Activated CD4-positive, alpha-beta T cell treated with anti-CD3 and anti-CD28 coated beads, Interleukin-2, amount 10 ng/mL, durations not matched to agents 7 days and 5 days (primary cell): ENCODE measurements at regions not wholly inside any gene's neighbourhood (a gene's known extent, or its start where the extent isn't known, plus 50 kb on each side); places are given as distances from the start of the nearest gene placed in this dataset.
"Not testable (repeated sequence)": the region's sequence is repeated elsewhere in the genome, so short reads cannot be mapped to it uniquely, and the experiment has no call there.

Experiments used
- CTCF ChIA-PET: fragments of 350-600 bp; sonication (Branson Sonifier 250); formaldehyde crosslinking; loops from one replicate; lab custom pipeline; 2021; ENCODE audit warnings: antibody characterized with exemption; lab: Charles Lee
- POLR2A ChIA-PET: fragments of 350-600 bp; sonication (Branson Sonifier 250); formaldehyde crosslinking; loops from one replicate; lab custom pipeline; 2021; ENCODE audit warnings: antibody characterized with exemption; lab: Charles Lee
- DNase-seq: peaks from one replicate; pipeline ENCODE4 v3.0.0-alpha.2; 2020
- H3K27ac Mint-ChIP-seq: one replicate; pipeline ENCODE4 v1.8.0; 2021; ENCODE audit warnings: mild to moderate bottlenecking, moderate library complexity, mixed read lengths
- H3K27me3 Mint-ChIP-seq: one replicate; pipeline ENCODE4 v1.8.0; 2021; ENCODE audit warnings: mixed read lengths
- H3K36me3 Mint-ChIP-seq: one replicate; pipeline ENCODE4 v1.8.0; 2021; ENCODE audit warnings: low read depth, mixed read lengths
- H3K4me1 Mint-ChIP-seq: one replicate; pipeline ENCODE4 v1.8.0; 2021; ENCODE audit warnings: mixed read lengths
- H3K4me3 Mint-ChIP-seq: one replicate; pipeline ENCODE4 v1.8.0; 2021; ENCODE audit warnings: mild to moderate bottlenecking, moderate library complexity, mixed read lengths
- H3K9me3 Mint-ChIP-seq: one replicate; pipeline ENCODE4 v1.8.0; 2021; ENCODE audit warnings: mixed read lengths

DNA sequence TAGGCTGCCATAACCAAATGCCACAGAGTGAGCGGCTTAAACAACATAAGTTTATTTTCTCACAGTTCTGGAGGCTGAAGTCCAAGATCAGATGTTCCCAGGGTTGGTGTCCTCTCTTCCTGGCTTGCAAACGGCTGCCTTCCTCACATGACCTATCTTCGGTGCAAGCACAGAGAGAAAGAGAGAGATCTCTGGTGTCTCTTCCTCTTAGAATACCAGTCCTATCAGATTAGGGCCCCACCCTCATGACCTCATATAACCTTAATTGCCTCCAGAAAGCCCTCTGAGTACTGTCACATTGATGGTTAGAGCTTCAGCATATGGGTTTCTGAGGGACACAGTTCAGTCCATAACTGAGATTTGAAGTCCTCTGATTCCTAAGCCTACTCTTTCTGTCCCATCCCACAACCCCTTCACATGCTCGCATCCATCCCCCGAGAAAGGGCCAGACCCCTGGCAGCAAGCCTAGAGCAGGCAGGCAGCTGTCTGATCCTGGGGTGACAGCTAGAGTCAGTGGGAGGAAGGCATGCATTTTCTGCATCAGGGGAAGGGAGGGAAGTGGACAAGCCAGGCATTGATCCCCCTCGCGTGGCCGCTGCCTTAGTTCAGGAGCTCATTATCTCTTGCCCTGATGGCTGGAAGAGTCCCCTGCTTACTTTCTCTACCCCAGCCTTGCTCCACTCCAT lies 114.1 kb downstream of the FAR1 start:
- no peak overlapping the region for H3K4me3 Mint-ChIP-seq
- H3K9me3 Mint-ChIP-seq = no peaks in the 10 kb centered on the region
- ChIA-PET POLR2A (no interaction called here), CTCF (interaction anchor here (0.8 kb wide), 1 partner anchor 10 kb away, joined by 3 read pairs; no protein-coding TSS in a partner anchor)
- H3K36me3 Mint-ChIP-seq = no peaks in the 10 kb centered on the region
- H3K27me3 Mint-ChIP-seq = peaks cover 18% of the 10 kb centered on the region
- no peak overlapping the region for H3K27ac Mint-ChIP-seq
- H3K4me1 Mint-ChIP-seq = no peaks in the 10 kb centered on the region
- DNase-seq = no peak

DNA sequence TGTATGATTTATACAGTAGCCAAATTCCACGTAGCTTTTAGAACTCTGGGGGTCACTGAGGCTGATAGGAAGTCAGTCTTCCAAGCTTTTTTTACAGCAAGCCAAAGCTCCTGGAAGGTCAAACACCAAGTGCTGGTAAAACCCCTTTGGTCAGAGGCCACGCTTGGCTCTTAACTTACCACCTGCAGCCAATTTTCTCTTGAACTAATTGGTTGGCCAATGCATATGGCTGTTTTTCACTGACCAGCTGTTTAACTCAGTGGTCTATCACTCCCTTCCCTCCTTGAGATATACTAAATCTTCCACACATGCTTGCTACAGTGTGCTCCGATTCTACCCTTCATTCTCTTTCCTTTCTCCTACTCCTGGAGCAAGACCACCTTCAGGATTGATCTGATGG lies 116.0 kb downstream of the FAR1 start:
- no peak for DNase-seq
- Mint-ChIP-seq H3K27ac (no peak overlapping the region), H3K27me3 (peaks cover 10% of the 10 kb centered on the region), H3K4me1 (no peaks in the 10 kb centered on the region), H3K36me3 (no peaks in the 10 kb centered on the region), H3K4me3 (no peak overlapping the region), H3K9me3 (no peaks in the 10 kb centered on the region)
- ChIA-PET CTCF (interaction anchor here (1.0 kb wide), 1 partner anchor 27 kb away, joined by 3 read pairs; no protein-coding TSS in a partner anchor), POLR2A (no interaction called here)

DNA sequence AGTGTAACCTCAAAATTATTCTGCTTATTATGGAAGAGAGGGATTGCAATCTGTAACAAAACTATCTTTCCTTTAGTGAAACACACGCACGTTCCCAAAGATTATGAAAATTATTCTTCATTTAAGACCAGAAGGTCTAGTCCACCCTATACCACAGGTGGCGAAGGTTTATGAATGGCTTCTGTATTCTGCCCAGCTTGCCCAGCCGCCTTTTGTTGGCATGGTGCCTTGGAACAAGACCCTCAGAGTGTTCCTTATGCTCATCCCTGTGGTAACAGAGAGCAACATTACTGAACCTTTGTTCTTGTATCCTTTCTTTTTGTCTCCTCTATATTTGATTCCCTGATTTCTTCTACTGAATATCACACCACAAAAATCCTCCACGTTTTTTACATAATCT lies 116.4 kb downstream of the FAR1 start:
- ChIA-PET POLR2A (no interaction called here), CTCF (interaction anchor here (1.0 kb wide), 1 partner anchor 26 kb away, joined by 3 read pairs; no protein-coding TSS in a partner anchor)
- no peaks in the 10 kb centered on the region for H3K9me3 Mint-ChIP-seq
- H3K4me1 Mint-ChIP-seq = no peaks in the 10 kb centered on the region
- no peak overlapping the region for H3K4me3 Mint-ChIP-seq
- no peak overlapping the region for H3K27ac Mint-ChIP-seq
- no peaks in the 10 kb centered on the region for H3K36me3 Mint-ChIP-seq
- DNase-seq = no peak
- peaks cover 14% of the 10 kb centered on the region for H3K27me3 Mint-ChIP-seq

DNA sequence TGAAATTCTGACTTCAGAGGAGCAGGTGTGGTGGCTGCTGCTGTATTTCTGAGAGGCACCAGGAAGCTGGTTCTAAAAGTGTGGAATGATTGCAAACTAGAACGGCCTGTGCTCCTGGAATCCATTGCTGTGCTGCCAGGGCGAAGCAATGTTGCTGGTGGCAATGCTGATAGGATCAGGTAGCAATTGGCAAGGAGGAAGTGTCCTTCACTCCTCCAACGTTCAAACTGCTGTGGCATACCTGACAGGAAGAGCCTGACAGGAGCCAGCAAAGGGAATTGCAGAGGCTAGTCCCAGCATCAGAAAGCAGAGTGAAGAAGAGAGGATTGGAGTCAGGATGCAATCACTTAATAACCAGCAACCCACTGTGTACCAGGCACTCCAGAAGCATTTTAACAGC lies 118.2 kb downstream of the FAR1 start:
- Mint-ChIP-seq H3K4me3 (no peak overlapping the region), H3K27me3 (peaks cover 14% of the 10 kb centered on the region), H3K36me3 (no peaks in the 10 kb centered on the region), H3K9me3 (no peaks in the 10 kb centered on the region), H3K4me1 (no peaks in the 10 kb centered on the region), H3K27ac (no peak overlapping the region)
- DNase-seq = no peak
- POLR2A ChIA-PET = no interaction called here
- CTCF ChIA-PET = no interaction called here

DNA sequence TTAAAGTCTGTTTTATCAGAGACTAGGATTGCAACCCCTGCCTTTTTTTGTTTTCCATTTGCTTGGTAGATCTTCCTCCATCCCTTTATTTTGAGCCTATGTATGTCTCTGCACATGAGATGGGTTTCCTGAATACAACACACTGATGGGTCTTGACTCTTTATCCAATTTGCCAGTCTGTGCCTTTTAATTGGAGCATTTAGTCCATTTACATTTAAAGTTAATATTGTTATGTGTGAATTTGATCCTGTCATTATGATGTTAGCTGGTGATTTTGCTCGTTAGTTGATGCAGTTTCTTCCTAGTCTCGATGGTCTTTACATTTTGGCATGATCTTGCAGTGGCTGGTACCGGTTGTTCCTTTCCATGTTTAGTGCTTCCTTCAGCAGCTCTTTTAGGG lies 129.1 kb downstream of the FAR1 start:
- H3K27me3 Mint-ChIP-seq, H3K4me3 Mint-ChIP-seq, CTCF ChIA-PET, POLR2A ChIA-PET, H3K36me3 Mint-ChIP-seq, H3K4me1 Mint-ChIP-seq, DNase-seq, H3K27ac Mint-ChIP-seq: not testable (repeated sequence)
- peaks cover 13% of the 10 kb centered on the region for H3K9me3 Mint-ChIP-seq

DNA sequence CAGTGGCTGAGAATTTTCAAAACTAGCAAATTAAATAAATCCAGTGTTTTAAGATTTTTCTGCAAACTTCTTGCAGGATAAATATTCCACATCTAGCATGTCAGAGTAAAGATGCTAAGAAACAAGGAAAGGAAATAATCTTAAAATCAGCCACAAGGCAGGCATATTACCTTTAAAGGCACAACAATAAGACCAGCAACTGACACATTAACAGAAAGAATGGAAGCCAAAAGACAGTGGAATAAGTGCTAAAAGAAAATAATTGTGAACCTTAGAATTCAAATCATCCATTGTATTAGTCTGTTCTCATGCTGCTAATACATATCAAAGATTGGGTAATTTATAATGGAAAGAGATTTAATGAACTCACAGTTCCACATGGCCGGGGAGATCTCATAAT lies 132.4 kb downstream of the FAR1 start:
- DNase-seq = no peak
- ChIA-PET POLR2A (no interaction called here), CTCF (no interaction called here)
- Mint-ChIP-seq H3K36me3 (no peaks in the 10 kb centered on the region), H3K4me3 (no peak overlapping the region), H3K27ac (no peak overlapping the region), H3K9me3 (peaks cover 13% of the 10 kb centered on the region), H3K27me3 (peaks cover 6% of the 10 kb centered on the region), H3K4me1 (no peaks in the 10 kb centered on the region)

DNA sequence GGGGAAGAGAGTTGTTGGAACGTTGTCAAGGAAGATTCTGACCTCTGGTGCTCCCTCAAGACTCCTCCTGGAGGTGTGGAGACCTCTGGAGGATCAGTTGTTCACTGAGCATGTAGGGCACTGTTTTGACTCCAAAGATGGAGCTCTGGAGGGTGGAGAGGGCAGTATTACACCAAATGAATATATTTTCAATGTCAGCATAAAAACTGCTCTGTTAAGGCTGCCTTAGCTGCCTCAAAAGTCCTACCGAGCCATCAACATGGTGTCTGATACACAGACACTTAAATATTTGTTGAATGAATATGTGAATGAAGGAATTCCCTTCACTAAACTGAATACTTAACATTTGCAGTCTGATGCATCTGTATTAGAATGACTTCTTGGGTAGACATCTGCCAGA lies 144.2 kb upstream of the SPON1 start:
- CTCF ChIA-PET = no interaction called here
- peaks cover 7% of the 10 kb centered on the region for H3K9me3 Mint-ChIP-seq
- H3K36me3 Mint-ChIP-seq = no peaks in the 10 kb centered on the region
- H3K27ac Mint-ChIP-seq = no peak overlapping the region
- H3K4me3 Mint-ChIP-seq = no peak overlapping the region
- no peaks in the 10 kb centered on the region for H3K4me1 Mint-ChIP-seq
- POLR2A ChIA-PET = no interaction called here
- peaks cover 16% of the 10 kb centered on the region for H3K27me3 Mint-ChIP-seq
- DNase-seq = no peak

DNA sequence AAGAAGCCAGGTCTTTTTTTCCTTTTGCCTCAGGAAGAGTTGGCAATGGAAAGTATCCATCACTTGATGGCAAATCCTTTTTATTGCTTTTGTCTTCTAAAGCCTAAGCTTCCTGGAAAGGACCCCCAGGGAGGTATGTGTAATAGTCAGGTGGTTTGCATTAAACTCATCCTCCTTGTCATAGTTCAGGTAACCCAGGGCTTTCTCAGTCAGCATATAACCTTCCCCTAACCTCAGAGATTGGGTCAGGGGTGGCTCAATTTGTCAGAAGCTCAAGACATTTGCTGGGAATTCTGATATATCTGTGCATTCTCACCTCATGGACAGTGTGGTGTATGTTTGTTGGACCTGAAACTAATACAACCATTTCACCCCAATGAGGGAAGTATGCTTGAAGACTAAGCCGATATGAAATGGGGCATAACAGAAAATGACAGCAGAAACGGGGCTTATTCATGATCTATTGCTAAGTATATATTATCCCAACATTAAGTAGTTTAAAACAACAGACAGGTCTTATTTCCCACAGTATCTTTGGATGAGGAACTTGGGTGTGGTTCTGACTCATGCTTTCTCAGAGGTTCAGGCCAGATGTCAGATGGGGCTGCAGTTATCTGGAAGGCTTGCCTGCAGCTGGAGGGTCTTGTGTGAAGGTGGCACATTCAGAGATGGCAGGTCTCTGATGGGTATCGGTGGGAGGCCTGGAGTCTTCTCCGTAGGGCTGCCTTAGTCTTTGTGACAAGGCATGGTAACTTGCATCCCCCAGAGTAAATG lies 135.8 kb upstream of the SPON1 start:
- no peak for DNase-seq
- Mint-ChIP-seq H3K4me3 (no peak overlapping the region), H3K36me3 (peaks cover 2% of the 10 kb centered on the region), H3K9me3 (peaks cover 12% of the 10 kb centered on the region), H3K4me1 (no peaks in the 10 kb centered on the region), H3K27ac (no peak overlapping the region), H3K27me3 (peaks cover 10% of the 10 kb centered on the region)
- POLR2A ChIA-PET = no interaction called here
- CTCF ChIA-PET = no interaction called here

DNA sequence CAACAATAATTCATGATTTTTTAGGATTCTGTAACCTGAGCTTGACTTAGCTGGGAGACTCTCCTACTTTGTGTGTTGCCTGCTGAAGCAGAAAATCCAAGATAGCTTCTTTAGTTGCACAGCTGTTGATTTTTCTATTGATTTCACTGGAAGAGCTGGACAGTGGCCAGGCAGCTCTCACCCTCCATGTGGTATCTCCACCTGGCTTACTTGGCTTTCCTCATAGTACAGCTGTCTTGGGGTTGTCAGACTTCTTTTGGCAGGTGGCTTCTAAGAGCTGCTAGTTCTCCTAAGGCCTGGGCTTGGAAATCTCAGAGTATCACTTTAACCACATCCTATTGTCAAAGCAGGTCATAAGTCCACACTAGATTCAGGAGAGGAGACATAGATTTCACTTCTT lies 130.8 kb upstream of the SPON1 start:
- H3K9me3 Mint-ChIP-seq = peaks cover 12% of the 10 kb centered on the region
- CTCF ChIA-PET = no interaction called here

DNA sequence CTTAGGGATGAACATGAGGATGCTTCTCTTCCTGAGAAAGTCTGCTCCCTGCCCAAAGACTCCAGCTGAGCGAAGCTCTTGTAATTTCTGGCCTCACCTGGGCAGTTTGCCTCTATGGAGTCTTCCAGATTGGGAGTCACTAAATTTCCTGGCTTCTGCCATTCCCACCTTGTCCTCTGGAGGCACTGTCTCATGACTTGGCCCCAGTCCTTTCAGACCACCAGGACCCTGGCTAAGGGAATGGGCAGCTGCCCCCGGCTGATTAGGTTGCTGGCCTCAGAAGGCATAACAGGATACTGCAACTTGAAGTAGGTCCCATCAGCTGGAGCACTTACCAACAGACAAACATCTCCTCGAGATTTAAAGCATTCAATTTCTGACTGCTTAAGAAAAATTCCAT lies 128.1 kb upstream of the SPON1 start:
- no peak for DNase-seq
- no peak overlapping the region for H3K27ac Mint-ChIP-seq

More for the DNA sequence above, 130.8 kb upstream of the SPON1 start:
- Mint-ChIP-seq H3K4me1 (peaks cover 3% of the 10 kb centered on the region), H3K4me3 (no peak overlapping the region), H3K27ac (no peak overlapping the region), H3K27me3 (peaks cover 2% of the 10 kb centered on the region), H3K36me3 (peaks cover 2% of the 10 kb centered on the region)
- DNase-seq = no peak
- POLR2A ChIA-PET = no interaction called here

DNA sequence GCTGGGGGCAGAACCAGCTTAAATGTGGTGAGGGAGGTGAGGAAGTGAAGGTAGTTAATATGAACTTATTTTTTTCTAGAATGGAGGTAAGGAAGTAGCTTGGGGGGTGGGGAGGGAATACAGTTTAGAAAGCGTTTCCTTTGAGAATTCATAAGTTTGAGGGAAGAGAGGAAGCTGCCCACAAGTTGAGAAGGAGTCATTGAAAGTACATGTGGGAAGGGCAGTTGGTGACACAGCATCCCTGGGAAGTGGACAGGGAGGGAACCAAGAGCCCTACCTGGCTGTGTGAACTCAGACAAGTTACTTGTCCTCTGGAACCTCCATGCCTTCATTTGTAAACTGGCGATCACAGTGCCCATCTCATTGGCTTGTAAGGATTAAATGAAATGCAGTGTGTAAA lies 125.9 kb upstream of the SPON1 start:
- no peak overlapping the region for H3K27ac Mint-ChIP-seq
- no peaks in the 10 kb centered on the region for H3K9me3 Mint-ChIP-seq
- no peaks in the 10 kb centered on the region for H3K36me3 Mint-ChIP-seq
- CTCF ChIA-PET = no interaction called here
- no peak for DNase-seq
- H3K4me1 Mint-ChIP-seq = peaks cover 7% of the 10 kb centered on the region
- no peaks in the 10 kb centered on the region for H3K27me3 Mint-ChIP-seq
- no peak overlapping the region for H3K4me3 Mint-ChIP-seq
- POLR2A ChIA-PET = no interaction called here

More for the DNA sequence above, 128.1 kb upstream of the SPON1 start:
- Mint-ChIP-seq H3K27me3 (peaks cover 1% of the 10 kb centered on the region), H3K4me1 (peaks cover 7% of the 10 kb centered on the region), H3K9me3 (peaks cover 11% of the 10 kb centered on the region), H3K4me3 (no peak overlapping the region), H3K36me3 (peaks cover 2% of the 10 kb centered on the region)
- POLR2A ChIA-PET = no interaction called here
- CTCF ChIA-PET = interaction anchor here (1.0 to 1.2 kb wide), 4 partner anchors 23 to 743 kb away, joined by 3 read pairs; no protein-coding TSS in a partner anchor

DNA sequence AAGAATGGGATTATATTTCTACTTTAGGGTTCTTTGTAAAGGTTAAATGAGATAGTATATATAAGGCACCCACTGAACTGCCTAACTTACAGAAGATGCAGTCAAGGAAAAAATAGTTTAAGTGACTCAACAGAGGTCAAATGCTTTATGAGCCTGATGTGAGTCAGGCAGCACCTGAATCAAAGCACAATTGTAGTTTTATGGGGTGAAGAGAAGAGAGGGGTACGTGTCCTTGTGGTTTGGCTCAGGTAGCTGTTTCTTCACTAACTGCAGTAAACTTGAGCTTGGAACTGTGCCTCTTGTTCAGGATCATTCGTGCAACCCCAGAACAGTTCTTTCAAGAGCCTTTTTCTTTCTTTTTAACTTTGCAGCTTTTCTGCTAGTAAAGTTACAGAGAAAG lies 125.2 kb upstream of the SPON1 start:
- H3K4me3 Mint-ChIP-seq = no peak overlapping the region

DNA sequence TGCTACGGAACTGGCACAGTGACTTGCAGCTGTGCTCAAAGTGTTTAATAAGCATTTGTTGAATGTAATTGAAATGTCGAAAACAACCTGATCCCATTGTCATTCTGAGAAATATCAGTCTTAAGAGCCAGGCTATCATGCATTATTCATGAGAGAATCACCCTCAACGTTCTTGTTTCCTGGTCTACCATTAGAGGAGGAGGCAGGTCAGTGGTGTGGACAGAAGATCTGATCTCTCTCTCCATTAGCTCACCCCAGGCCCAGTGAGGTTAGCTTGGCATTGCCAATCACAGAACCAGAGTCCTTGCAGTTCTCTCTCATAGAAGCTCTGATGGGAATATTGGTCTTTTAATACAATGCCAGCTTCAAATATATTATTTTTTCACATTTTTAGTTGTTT lies 121.1 kb upstream of the SPON1 start:
- Mint-ChIP-seq H3K4me1 (peaks cover 7% of the 10 kb centered on the region), H3K36me3 (no peaks in the 10 kb centered on the region), H3K27ac (no peak overlapping the region), H3K9me3 (no peaks in the 10 kb centered on the region), H3K4me3 (no peak overlapping the region), H3K27me3 (peaks cover 5% of the 10 kb centered on the region)
- DNase-seq = no peak
- CTCF ChIA-PET = no interaction called here
- POLR2A ChIA-PET = no interaction called here

More for the DNA sequence above, 125.2 kb upstream of the SPON1 start:
- ChIA-PET POLR2A (no interaction called here), CTCF (no interaction called here)
- DNase-seq = no peak
- Mint-ChIP-seq H3K27me3 (peaks cover 3% of the 10 kb centered on the region), H3K36me3 (no peaks in the 10 kb centered on the region), H3K9me3 (no peaks in the 10 kb centered on the region), H3K4me1 (peaks cover 7% of the 10 kb centered on the region), H3K27ac (no peak overlapping the region)
